Left ventricle myocardium inferior (tissue), 1 donor: ENCODE measurements at regions not wholly inside any gene's neighbourhood (a gene's known extent, or its start where the extent isn't known, plus 50 kb on each side); places are given as distances from the start of the nearest gene placed in this dataset.

Source experiments
- DNase-seq: peaks from one replicate; pipeline ENCODE4 v3.0.0-alpha.2; 2020
- H3K27ac ChIP-seq: fragments of 200-600 bp; replicated peaks from 2 replicates; pipeline ENCODE4 v1.8.0; 2021
- H3K27me3 ChIP-seq: fragments of 200-600 bp; 2 replicates; pipeline ENCODE4 v1.8.0; 2021; ENCODE audit warnings: low read depth
- H3K36me3 ChIP-seq: fragments of 200-600 bp; 2 replicates; pipeline ENCODE4 v1.8.0; 2021
- H3K4me1 ChIP-seq: fragments of 200-600 bp; 2 replicates; pipeline ENCODE4 v1.8.0; 2021
- H3K4me3 ChIP-seq: fragments of 200-600 bp; 2 replicates; pipeline ENCODE4 v1.8.0; 2021; ENCODE audit warnings: mild to moderate bottlenecking, moderate library complexity
- H3K9me3 ChIP-seq: fragments of 200-600 bp; replicated peaks from 2 replicates; pipeline ENCODE4 v1.8.0; 2021
- intact Hi-C: fragments of 100-400 bp; cut with micrococcal nuclease; formaldehyde crosslinking; loops from one replicate; pipeline ENCODE4 v1.11.0; 2022
- TF ChIP-seq, protein P1 (sequence below): fragments of 200-600 bp; IDR thresholded peaks from 2 replicates; pipeline ENCODE4 v1.8.0; 2021; ENCODE audit warnings: antibody characterized with exemption, mild to moderate bottlenecking, borderline replicate concordance
- donor health status: DM: no; HTN: yes; CAD: no; lungs with severe emphysema.

DNA sequence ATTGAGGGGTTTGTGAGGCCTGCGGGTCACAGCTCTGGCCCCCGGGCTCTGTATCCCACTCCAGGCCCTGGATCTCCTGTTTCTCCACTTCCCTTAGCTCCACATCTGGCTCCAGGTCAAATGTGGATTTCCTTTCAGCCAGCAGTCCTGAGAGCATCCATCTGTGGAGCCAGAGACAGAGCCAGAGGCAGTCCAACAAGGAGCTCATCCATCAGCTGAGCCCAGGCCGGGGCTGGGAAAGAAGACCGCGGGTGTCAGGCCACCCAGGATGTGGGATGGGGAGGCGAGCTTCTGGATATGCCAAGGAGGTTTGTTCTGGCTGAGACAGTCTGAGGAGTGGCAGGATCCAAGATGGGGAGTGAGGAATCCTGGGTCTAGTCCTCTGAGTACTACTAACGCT, 91.7 kb downstream of the EFNB1 start:
- Histone ChIP-seq H3K27me3 (no peaks in the 10 kb centered on the region), H3K36me3 (no peaks in the 10 kb centered on the region), H3K4me1 (peaks cover 7% of the 10 kb centered on the region), H3K27ac (peak overlapping the region; percentile 19), H3K4me3 (no peak overlapping the region), H3K9me3 (no peaks in the 10 kb centered on the region)
- TF ChIP-seq, protein P1, sequence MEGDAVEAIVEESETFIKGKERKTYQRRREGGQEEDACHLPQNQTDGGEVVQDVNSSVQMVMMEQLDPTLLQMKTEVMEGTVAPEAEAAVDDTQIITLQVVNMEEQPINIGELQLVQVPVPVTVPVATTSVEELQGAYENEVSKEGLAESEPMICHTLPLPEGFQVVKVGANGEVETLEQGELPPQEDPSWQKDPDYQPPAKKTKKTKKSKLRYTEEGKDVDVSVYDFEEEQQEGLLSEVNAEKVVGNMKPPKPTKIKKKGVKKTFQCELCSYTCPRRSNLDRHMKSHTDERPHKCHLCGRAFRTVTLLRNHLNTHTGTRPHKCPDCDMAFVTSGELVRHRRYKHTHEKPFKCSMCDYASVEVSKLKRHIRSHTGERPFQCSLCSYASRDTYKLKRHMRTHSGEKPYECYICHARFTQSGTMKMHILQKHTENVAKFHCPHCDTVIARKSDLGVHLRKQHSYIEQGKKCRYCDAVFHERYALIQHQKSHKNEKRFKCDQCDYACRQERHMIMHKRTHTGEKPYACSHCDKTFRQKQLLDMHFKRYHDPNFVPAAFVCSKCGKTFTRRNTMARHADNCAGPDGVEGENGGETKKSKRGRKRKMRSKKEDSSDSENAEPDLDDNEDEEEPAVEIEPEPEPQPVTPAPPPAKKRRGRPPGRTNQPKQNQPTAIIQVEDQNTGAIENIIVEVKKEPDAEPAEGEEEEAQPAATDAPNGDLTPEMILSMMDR = no peak
- no peak for DNase-seq
- intact Hi-C loops = no loop called here

DNA sequence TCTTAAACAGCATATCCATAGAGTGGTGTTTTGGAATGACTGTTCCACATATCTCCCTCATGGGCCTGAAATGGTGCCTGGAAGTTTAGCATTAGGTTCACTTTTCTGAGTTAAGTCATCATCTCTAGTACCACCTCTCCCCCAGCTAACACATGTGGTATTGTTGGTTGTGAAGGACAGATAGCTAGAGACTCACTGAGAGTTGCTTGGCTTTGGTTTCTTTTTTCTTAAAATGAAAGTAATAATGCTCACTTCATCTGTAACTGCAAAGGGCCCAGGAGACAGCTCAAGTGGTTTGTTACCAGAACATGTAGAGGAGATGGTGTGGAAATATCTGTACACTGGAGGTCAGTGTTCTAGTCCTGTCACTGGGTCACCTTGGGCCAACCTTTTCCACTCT, 90.9 kb downstream of the EFNB1 start:
- no peaks in the 10 kb centered on the region for H3K27me3 ChIP-seq
- peaks cover 7% of the 10 kb centered on the region for H3K4me1 ChIP-seq
- TF ChIP-seq, protein P1 = no peak
- H3K27ac ChIP-seq = peak overlapping the region; percentile 19
- no peaks in the 10 kb centered on the region for H3K9me3 ChIP-seq
- intact Hi-C loops = no loop called here
- DNase-seq = no peak
- H3K4me3 ChIP-seq = no peak overlapping the region
- no peaks in the 10 kb centered on the region for H3K36me3 ChIP-seq

DNA sequence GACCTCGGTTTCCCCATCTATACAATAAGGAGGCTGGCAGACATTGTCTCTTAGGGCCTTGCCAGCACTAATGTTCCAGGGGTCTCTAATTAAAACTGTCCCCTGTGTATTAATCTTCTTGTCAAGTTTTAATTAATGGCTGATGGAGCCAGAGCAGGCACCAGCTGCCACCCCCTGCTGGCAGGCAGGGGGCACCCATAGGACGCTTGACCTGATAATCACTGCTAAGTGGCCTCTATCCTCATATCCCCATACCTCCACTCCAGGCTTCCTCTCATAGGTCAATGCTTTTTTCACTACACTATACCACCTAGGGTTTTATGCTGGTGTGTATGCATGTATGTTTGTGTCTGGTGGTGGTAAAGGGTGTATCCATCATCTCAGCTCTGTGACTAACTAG, 89.4 kb downstream of the EFNB1 start:
- TF ChIP-seq, protein P1 = peak; percentile 44
- no peak for DNase-seq
- Histone ChIP-seq H3K4me3 (no peak overlapping the region), H3K9me3 (no peaks in the 10 kb centered on the region), H3K27ac (no peak overlapping the region), H3K36me3 (no peaks in the 10 kb centered on the region), H3K27me3 (no peaks in the 10 kb centered on the region), H3K4me1 (peaks cover 7% of the 10 kb centered on the region)
- intact Hi-C loops = no loop called here

DNA sequence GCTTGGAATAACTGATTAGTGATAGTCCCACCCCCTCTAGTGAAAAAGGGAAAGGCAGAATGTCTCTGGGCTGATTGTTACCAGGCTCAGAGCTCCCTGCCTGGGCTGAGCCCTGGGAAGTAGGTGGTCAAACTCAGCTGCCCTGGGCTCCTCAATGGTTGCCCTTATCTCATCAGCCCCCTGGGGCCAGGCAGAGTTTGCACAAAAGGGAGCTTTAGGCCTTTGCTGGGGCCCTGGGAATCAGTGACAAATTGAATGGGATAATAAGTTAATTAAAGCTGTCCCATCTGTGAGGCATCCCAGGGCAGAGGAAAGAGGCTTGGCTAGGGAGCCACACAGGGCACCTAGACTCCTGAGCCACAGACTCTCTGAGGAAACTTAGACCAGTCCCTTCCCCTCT, 89.0 kb downstream of the EFNB1 start:
- Histone ChIP-seq H3K27me3 (no peaks in the 10 kb centered on the region), H3K4me1 (peaks cover 7% of the 10 kb centered on the region), H3K9me3 (no peaks in the 10 kb centered on the region), H3K36me3 (no peaks in the 10 kb centered on the region), H3K4me3 (no peak overlapping the region), H3K27ac (no peak overlapping the region)
- intact Hi-C loops = no loop called here
- TF ChIP-seq, protein P1 = no peak
- DNase-seq = no peak

DNA sequence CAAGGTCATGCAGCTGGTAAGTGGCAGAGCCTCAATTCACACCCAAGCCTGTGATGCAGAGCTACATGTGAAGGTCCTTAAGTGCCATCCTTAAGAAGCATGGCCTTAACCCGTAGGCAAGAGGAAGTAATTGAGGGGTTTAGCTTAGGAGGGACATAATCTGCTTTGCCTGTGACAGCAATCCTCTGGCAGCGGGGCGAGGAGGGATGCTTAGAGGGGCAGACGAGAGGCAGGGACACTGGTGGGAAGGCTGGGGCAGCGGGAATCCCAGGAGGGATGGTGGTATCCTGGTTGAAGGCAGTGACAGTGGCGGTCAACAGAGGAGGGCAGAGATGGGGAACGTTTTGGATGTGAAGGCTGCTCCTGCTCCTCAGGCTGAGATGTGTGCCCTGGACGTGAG, 88.1 kb downstream of the EFNB1 start:
- no peak overlapping the region for H3K4me3 ChIP-seq
- no peak overlapping the region for H3K27ac ChIP-seq
- TF ChIP-seq, protein P1 = no peak
- no peaks in the 10 kb centered on the region for H3K9me3 ChIP-seq
- H3K27me3 ChIP-seq = no peaks in the 10 kb centered on the region
- intact Hi-C loops = no loop called here
- DNase-seq = no peak
- no peaks in the 10 kb centered on the region for H3K4me1 ChIP-seq
- H3K36me3 ChIP-seq = no peaks in the 10 kb centered on the region

DNA sequence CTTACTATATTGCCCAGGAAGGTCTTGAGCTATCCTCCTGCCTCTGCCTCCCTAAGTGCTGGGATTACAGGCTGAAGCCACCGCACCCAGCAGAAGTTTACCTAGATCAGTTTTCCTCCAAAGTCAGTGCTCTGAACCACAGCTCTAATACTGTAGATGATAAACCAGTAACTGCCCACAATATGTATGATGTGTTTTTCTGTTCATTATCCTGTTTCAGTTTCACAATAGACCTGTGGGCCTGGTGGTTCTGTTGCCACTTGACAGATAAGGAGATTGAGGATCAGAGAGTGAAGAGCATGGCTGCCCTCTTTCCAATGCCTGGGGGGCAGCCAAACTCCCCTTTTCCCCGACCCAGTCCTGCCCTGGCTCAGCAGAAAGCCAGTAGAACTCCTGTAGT, 87.0 kb downstream of the EFNB1 start:
- H3K4me1 ChIP-seq = no peaks in the 10 kb centered on the region
- DNase-seq = no peak
- TF ChIP-seq, protein P1 = no peak
- H3K27me3 ChIP-seq = no peaks in the 10 kb centered on the region
- H3K9me3 ChIP-seq = no peaks in the 10 kb centered on the region
- no peaks in the 10 kb centered on the region for H3K36me3 ChIP-seq
- intact Hi-C loops = no loop called here
- H3K27ac ChIP-seq = no peak overlapping the region
- no peak overlapping the region for H3K4me3 ChIP-seq
